Superior temporal gyrus (tissue), 1 donor: ENCODE measurements at regions not wholly inside any gene's neighbourhood (a gene's known extent, or its start where the extent isn't known, plus 50 kb on each side); places are given as distances from the start of the nearest gene placed in this dataset.
A peak's percentile ranks its signal among the peaks of the same experiment; 100 is the strongest.

Experiments
- DNase-seq: peaks from one replicate; pipeline ENCODE4 v3.0.0-alpha.2; 2016; ENCODE audit errors: extremely low spot score

- no peak for DNase-seq
These were observed 53.4 kb upstream of the NAV3 start for GRCh38 chr12:77777274-77777673.

GRCh38 chr12:77774761-77775160, 55.9 kb upstream of the NAV3 start:
- DNase-seq = no peak

GRCh38 chr12:77772676-77773298, 57.9 kb upstream of the NAV3 start:
- DNase-seq = no peak

- no peak for DNase-seq
These were observed 62.1 kb upstream of the NAV3 start for GRCh38 chr12:77768558-77768957.

- DNase-seq = no peak
These were observed 62.8 kb upstream of the NAV3 start for GRCh38 chr12:77767756-77768343.

GRCh38 chr12:77767335-77767734, 63.4 kb upstream of the NAV3 start:
- DNase-seq = no peak

- DNase-seq = no peak
These were observed 64.5 kb upstream of the NAV3 start for GRCh38 chr12:77766224-77766623.

- no peak for DNase-seq
These were observed 69.4 kb upstream of the NAV3 start for GRCh38 chr12:77761286-77761685.

GRCh38 chr12:77760271-77761025, 70.2 kb upstream of the NAV3 start:
- no peak for DNase-seq

- DNase-seq = no peak
These were observed 76.6 kb upstream of the NAV3 start for GRCh38 chr12:77754086-77754485.

GRCh38 chr12:77751939-77752338, 78.8 kb upstream of the NAV3 start:
- no peak for DNase-seq

- DNase-seq = no peak
These were observed 84.6 kb upstream of the NAV3 start for GRCh38 chr12:77746096-77746495.

GRCh38 chr12:77745624-77746023, 85.1 kb upstream of the NAV3 start:
- DNase-seq = no peak

- no peak for DNase-seq
These were observed 88.1 kb upstream of the NAV3 start for GRCh38 chr12:77742631-77743030.

GRCh38 chr12:77741974-77742517, 88.6 kb upstream of the NAV3 start:
- no peak for DNase-seq

- no peak for DNase-seq
These were observed 94.3 kb upstream of the NAV3 start for GRCh38 chr12:77736219-77736965.

- no peak for DNase-seq
These were observed 96.3 kb upstream of the NAV3 start for GRCh38 chr12:77734214-77734883.

GRCh38 chr12:77728018-77728417, 102.7 kb upstream of the NAV3 start:
- DNase-seq = no peak

- no peak for DNase-seq
These were observed 103.2 kb upstream of the NAV3 start for GRCh38 chr12:77727442-77728001.

GRCh38 chr12:77725611-77726010, 105.1 kb upstream of the NAV3 start:
- DNase-seq = no peak

- DNase-seq = peak; percentile 52
These were observed 106.2 kb upstream of the NAV3 start for GRCh38 chr12:77724367-77724957.
